CD4-positive, alpha-beta memory T cell (primary cell): ENCODE measurements at regions not wholly inside any gene's neighbourhood (a gene's known extent, or its start where the extent isn't known, plus 50 kb on each side); places are given as distances from the start of the nearest gene placed in this dataset.

ENCODE experiments used
- CTCF ChIA-PET: fragments of 350-600 bp; sonication (Branson Sonifier 250); formaldehyde crosslinking; loops from one replicate; lab custom pipeline; 2021; ENCODE audit warnings: inconsistent platforms; ENCODE audit not compliant: partially characterized antibody; lab: Charles Lee
- POLR2A ChIA-PET: fragments of 350-600 bp; sonication (Branson Sonifier 250); formaldehyde crosslinking; loops from one replicate; lab custom pipeline; 2021; ENCODE audit not compliant: partially characterized antibody; lab: Charles Lee
- DNase-seq, 5 donors: peaks; one replicate each; pipeline versions ENCODE4 v3.0.0 to v3.0.0-alpha.2; 2020 to 2022; ENCODE audit warnings: mixed read lengths in 1 of 5
- H3K27ac ChIP-seq: one replicate; pipeline ENCODE4 v1.7.0; 2013; ENCODE audit warnings: low read depth, low read length
- H3K27me3 ChIP-seq: 2 replicates; pipeline ENCODE4 v1.7.0; 2013; ENCODE audit warnings: mild to moderate bottlenecking, low read length, moderate library complexity; ENCODE audit not compliant: insufficient read depth
- H3K36me3 ChIP-seq: 2 replicates; pipeline ENCODE4 v1.7.0; 2013; ENCODE audit warnings: mild to moderate bottlenecking, low read length, moderate library complexity; ENCODE audit not compliant: insufficient read depth
- H3K4me1 ChIP-seq: 2 replicates; pipeline ENCODE4 v1.7.0; 2013; ENCODE audit warnings: mild to moderate bottlenecking, low read length, moderate library complexity; ENCODE audit not compliant: insufficient read depth
- H3K4me3 ChIP-seq, 2 donors: one replicate each; pipeline ENCODE4 v1.7.0; 2013; ENCODE audit warnings: low read length in 2 of 2, mild to moderate bottlenecking in 1 of 2
- H3K9me3 ChIP-seq, 2 donors: one replicate each; pipeline ENCODE4 v1.7.0; 2013; ENCODE audit warnings: low read length in 2 of 2, control low read depth in 1 of 2; ENCODE audit not compliant: control insufficient read depth in 1 of 2
- H3K27ac Mint-ChIP-seq, 7 donors: one replicate each; pipeline ENCODE4 v1.8.0; 2020 to 2021; ENCODE audit warnings: mixed read lengths in 7 of 7, mild to moderate bottlenecking in 6 of 7, inconsistent platforms in 3 of 7, moderate library complexity in 3 of 7
- H3K27me3 Mint-ChIP-seq, 2 donors: one replicate each; pipeline ENCODE4 v1.8.0; 2020 to 2021; ENCODE audit warnings: mixed read lengths in 2 of 2
- H3K36me3 Mint-ChIP-seq, 2 donors: one replicate each; pipeline ENCODE4 v1.8.0; 2020 to 2021; ENCODE audit warnings: mixed read lengths in 2 of 2, inconsistent platforms in 1 of 2, mild to moderate bottlenecking in 1 of 2
- H3K4me1 Mint-ChIP-seq, 4 donors: one replicate each; pipeline ENCODE4 v1.8.0; 2020 to 2021; ENCODE audit warnings: mixed read lengths in 4 of 4, mild to moderate bottlenecking in 1 of 4
- H3K4me3 Mint-ChIP-seq, 8 donors: one replicate each; pipeline ENCODE4 v1.8.0; 2020 to 2021; ENCODE audit warnings: mixed read lengths in 8 of 8, mild to moderate bottlenecking in 7 of 8, moderate library complexity in 6 of 8, inconsistent platforms in 3 of 8
- H3K9me3 Mint-ChIP-seq, 8 donors: one replicate each; pipeline ENCODE4 v1.8.0; 2020 to 2021; ENCODE audit warnings: mixed read lengths in 8 of 8, mild to moderate bottlenecking in 5 of 8, inconsistent platforms in 3 of 8, moderate library complexity in 1 of 8
- intact Hi-C: fragments of 100-400 bp; cut with micrococcal nuclease; formaldehyde crosslinking; loops from one replicate; pipeline ENCODE4 v1.15.1; 2023

- H3K4me1 Mint-ChIP-seq, result no peaks in the 10 kb centered on the region
- no peaks in the 10 kb centered on the region for H3K4me1 ChIP-seq
- intact Hi-C loops, result no loop called here
Observed at GRCh38 chr4:149296503-149296902, 519.1 kb downstream of the IQCM start.

GRCh38 chr4:149296084-149296483, 519.6 kb downstream of the IQCM start:
- H3K27me3 Mint-ChIP-seq, result peaks cover 0 to 2% of the 10 kb centered on the region in 2 donors
- ChIA-PET CTCF (no interaction called here), POLR2A (no interaction called here)
- H3K27me3 ChIP-seq, result no peaks in the 10 kb centered on the region
- no peaks in the 10 kb centered on the region for H3K4me1 Mint-ChIP-seq
- intact Hi-C loops, result no loop called here
- H3K4me3 ChIP-seq, result no peak overlapping the region
- no peak overlapping the region for H3K27ac ChIP-seq
- no peak for DNase-seq
- H3K36me3 ChIP-seq, result no peaks in the 10 kb centered on the region
- no peaks in the 10 kb centered on the region for H3K4me1 ChIP-seq
- no peaks in the 10 kb centered on the region for H3K36me3 Mint-ChIP-seq
- H3K9me3 Mint-ChIP-seq, result no peaks in the 10 kb centered on the region
- H3K4me3 Mint-ChIP-seq, result no peak overlapping the region
- H3K27ac Mint-ChIP-seq, result no peak overlapping the region
- H3K9me3 ChIP-seq, result no peaks in the 10 kb centered on the region

More at GRCh38 chr4:149296503-149296902, 519.1 kb downstream of the IQCM start:
- ChIA-PET POLR2A (no interaction called here), CTCF (no interaction called here)
- Mint-ChIP-seq H3K9me3 (no peaks in the 10 kb centered on the region), H3K27me3 (peaks cover 0 to 2% of the 10 kb centered on the region in 2 donors), H3K27ac (no peak overlapping the region), H3K36me3 (no peaks in the 10 kb centered on the region), H3K4me3 (no peak overlapping the region)
- Histone ChIP-seq H3K4me3 (no peak overlapping the region), H3K27ac (no peak overlapping the region), H3K36me3 (no peaks in the 10 kb centered on the region), H3K9me3 (no peaks in the 10 kb centered on the region), H3K27me3 (no peaks in the 10 kb centered on the region)
- DNase-seq, result no peak

- no peaks in the 10 kb centered on the region for H3K4me1 Mint-ChIP-seq
- Histone ChIP-seq H3K9me3 (no peaks in the 10 kb centered on the region), H3K27ac (no peak overlapping the region), H3K36me3 (no peaks in the 10 kb centered on the region), H3K4me3 (no peak overlapping the region), H3K4me1 (no peaks in the 10 kb centered on the region), H3K27me3 (no peaks in the 10 kb centered on the region)
- no peak overlapping the region for H3K4me3 Mint-ChIP-seq
- ChIA-PET CTCF (no interaction called here), POLR2A (no interaction called here)
- intact Hi-C loops, result no loop called here
- H3K27me3 Mint-ChIP-seq, result no peaks in the 10 kb centered on the region
- no peaks in the 10 kb centered on the region for H3K9me3 Mint-ChIP-seq
- DNase-seq, result no peak
- H3K36me3 Mint-ChIP-seq, result no peaks in the 10 kb centered on the region
- H3K27ac Mint-ChIP-seq, result no peak overlapping the region
Observed at GRCh38 chr4:149294601-149295000, 521.0 kb downstream of the IQCM start.

- Mint-ChIP-seq H3K9me3 (no peaks in the 10 kb centered on the region), H3K4me3 (no peak overlapping the region), H3K27ac (no peak overlapping the region), H3K36me3 (no peaks in the 10 kb centered on the region), H3K4me1 (no peaks in the 10 kb centered on the region), H3K27me3 (no peaks in the 10 kb centered on the region)
- Histone ChIP-seq H3K27ac (no peak overlapping the region), H3K4me3 (no peak overlapping the region), H3K27me3 (no peaks in the 10 kb centered on the region), H3K9me3 (no peaks in the 10 kb centered on the region), H3K36me3 (no peaks in the 10 kb centered on the region), H3K4me1 (no peaks in the 10 kb centered on the region)
- no peak for DNase-seq
- intact Hi-C loops, result no loop called here
- POLR2A ChIA-PET, result no interaction called here
- CTCF ChIA-PET, result no interaction called here
Observed at GRCh38 chr4:149293046-149293649, 522.5 kb downstream of the IQCM start.

GRCh38 chr4:149292425-149293007, 523.1 kb downstream of the IQCM start:
- no peak overlapping the region for H3K27ac ChIP-seq
- no peak overlapping the region for H3K27ac Mint-ChIP-seq
- H3K9me3 Mint-ChIP-seq, result peaks cover 0 to 2% (median 0%) of the 10 kb centered on the region in 8 donors
- ChIA-PET CTCF (no interaction called here), POLR2A (no interaction called here)
- H3K27me3 Mint-ChIP-seq, result no peaks in the 10 kb centered on the region
- DNase-seq, result no peak
- H3K36me3 Mint-ChIP-seq, result no peaks in the 10 kb centered on the region
- H3K4me1 Mint-ChIP-seq, result no peaks in the 10 kb centered on the region
- no peak overlapping the region for H3K4me3 ChIP-seq
- no peaks in the 10 kb centered on the region for H3K4me1 ChIP-seq
- intact Hi-C loops, result no loop called here
- H3K9me3 ChIP-seq, result no peaks in the 10 kb centered on the region
- H3K27me3 ChIP-seq, result no peaks in the 10 kb centered on the region
- no peak overlapping the region for H3K4me3 Mint-ChIP-seq
- no peaks in the 10 kb centered on the region for H3K36me3 ChIP-seq

GRCh38 chr4:149291463-149291862, 524.2 kb downstream of the IQCM start:
- Mint-ChIP-seq H3K4me1 (no peaks in the 10 kb centered on the region), H3K27ac (no peak overlapping the region), H3K4me3 (no peak overlapping the region), H3K9me3 (peaks cover 0 to 5% (median 0%) of the 10 kb centered on the region in 8 donors), H3K36me3 (no peaks in the 10 kb centered on the region), H3K27me3 (no peaks in the 10 kb centered on the region)
- POLR2A ChIA-PET, result no interaction called here
- no peaks in the 10 kb centered on the region for H3K9me3 ChIP-seq
- DNase-seq, result no peak
- H3K27ac ChIP-seq, result no peak overlapping the region
- H3K4me1 ChIP-seq, result no peaks in the 10 kb centered on the region
- CTCF ChIA-PET, result no interaction called here
- H3K36me3 ChIP-seq, result no peaks in the 10 kb centered on the region
- no peaks in the 10 kb centered on the region for H3K27me3 ChIP-seq
- intact Hi-C loops, result no loop called here
- no peak overlapping the region for H3K4me3 ChIP-seq

- no peaks in the 10 kb centered on the region for H3K36me3 Mint-ChIP-seq
- no peak overlapping the region for H3K27ac Mint-ChIP-seq
- H3K27me3 Mint-ChIP-seq, result peaks cover 0 to 1% of the 10 kb centered on the region in 2 donors
- Histone ChIP-seq H3K9me3 (no peaks in the 10 kb centered on the region), H3K36me3 (no peaks in the 10 kb centered on the region), H3K4me1 (no peaks in the 10 kb centered on the region), H3K4me3 (no peak overlapping the region), H3K27ac (no peak overlapping the region), H3K27me3 (no peaks in the 10 kb centered on the region)
- no peak overlapping the region for H3K4me3 Mint-ChIP-seq
- DNase-seq, result no peak
- ChIA-PET CTCF (no interaction called here), POLR2A (no interaction called here)
- H3K4me1 Mint-ChIP-seq, result no peaks in the 10 kb centered on the region
- H3K9me3 Mint-ChIP-seq, result no peaks in the 10 kb centered on the region
- intact Hi-C loops, result no loop called here
Observed at GRCh38 chr4:149280806-149281205, 534.8 kb downstream of the IQCM start.
